Upper lobe of right lung (tissue), 1 donor: ENCODE measurements at regions not wholly inside any gene's neighbourhood (a gene's known extent, or its start where the extent isn't known, plus 50 kb on each side); places are given as distances from the start of the nearest gene placed in this dataset.

Experiments used
- ATAC-seq: fragments of 200-7000 bp; cut with Tn5 transposase; one replicate; pipeline ENCODE4 v1.9.1; 2020; ENCODE audit warnings: mild to moderate bottlenecking, moderate library complexity
- DNase-seq: peaks from one replicate; pipeline ENCODE4 v3.0.0-alpha.2; 2020
- H3K27ac ChIP-seq: fragments of 200-600 bp; one replicate; pipeline ENCODE4 v1.8.0; 2022
- H3K27me3 ChIP-seq: fragments of 200-600 bp; one replicate; pipeline ENCODE4 v1.8.0; 2022; ENCODE audit warnings: mild to moderate bottlenecking
- H3K36me3 ChIP-seq: fragments of 200-600 bp; one replicate; pipeline ENCODE4 v1.8.0; 2022
- H3K4me1 ChIP-seq: fragments of 200-600 bp; one replicate; pipeline ENCODE4 v1.8.0; 2022
- H3K4me3 ChIP-seq: fragments of 200-600 bp; one replicate; pipeline ENCODE4 v1.8.0; 2022; ENCODE audit warnings: mild to moderate bottlenecking
- H3K9me3 ChIP-seq: fragments of 200-600 bp; one replicate; pipeline ENCODE4 v1.8.0; 2022
- intact Hi-C: fragments of 100-400 bp; cut with DNase I; formaldehyde crosslinking; loops from one replicate; pipeline ENCODE4 v1.11.0; 2022
- TF ChIP-seq, protein P1 (sequence below): fragments of 200-600 bp; IDR thresholded peaks from one replicate; pipeline ENCODE4 v1.8.0; 2022; ENCODE audit warnings: antibody characterized with exemption
- donor health status: DM: no; HTN: yes; CAD: no; lungs with severe emphysema.

DNA sequence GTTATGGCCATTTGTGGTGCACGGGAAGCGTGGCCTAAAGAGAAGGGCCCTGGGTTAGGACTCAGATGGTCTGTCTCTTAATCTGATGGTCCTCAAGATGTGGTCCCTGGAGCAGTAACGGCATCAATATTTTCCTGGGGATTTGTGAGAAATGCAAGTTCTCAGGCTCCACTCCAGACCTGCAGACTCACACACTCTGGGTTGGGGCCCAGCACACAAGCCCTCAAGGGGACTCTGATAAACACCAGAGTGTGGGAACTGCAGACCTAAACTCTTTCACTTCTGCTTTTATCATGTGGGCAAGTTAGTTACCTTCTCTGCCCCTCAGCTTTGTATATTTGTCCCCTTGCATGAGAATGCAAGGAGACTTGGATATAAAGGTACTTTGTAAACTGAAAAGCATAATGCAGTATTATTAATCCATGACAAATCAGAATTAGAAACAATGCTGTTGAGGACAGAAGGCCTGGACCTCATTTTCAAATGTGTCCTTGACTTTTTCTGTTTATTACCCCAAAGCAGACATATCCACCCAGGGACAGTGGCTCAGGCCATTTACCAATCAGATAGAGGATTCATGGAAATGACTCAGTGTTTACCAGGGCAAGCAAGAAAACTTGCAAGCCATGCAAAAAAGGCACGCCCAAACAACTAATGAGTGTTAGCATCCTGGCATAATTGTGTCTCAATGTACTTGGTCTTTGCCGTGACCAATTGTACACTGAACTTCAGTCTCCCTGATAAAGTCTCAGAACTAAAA lies 157.0 kb downstream of the ASCL1 start:
- intact Hi-C loops, result no loop called here
- H3K36me3 ChIP-seq, result no peaks in the 10 kb centered on the region
- H3K4me1 ChIP-seq, result no peaks in the 10 kb centered on the region
- no peak overlapping the region for H3K27ac ChIP-seq
- TF ChIP-seq, protein P1, sequence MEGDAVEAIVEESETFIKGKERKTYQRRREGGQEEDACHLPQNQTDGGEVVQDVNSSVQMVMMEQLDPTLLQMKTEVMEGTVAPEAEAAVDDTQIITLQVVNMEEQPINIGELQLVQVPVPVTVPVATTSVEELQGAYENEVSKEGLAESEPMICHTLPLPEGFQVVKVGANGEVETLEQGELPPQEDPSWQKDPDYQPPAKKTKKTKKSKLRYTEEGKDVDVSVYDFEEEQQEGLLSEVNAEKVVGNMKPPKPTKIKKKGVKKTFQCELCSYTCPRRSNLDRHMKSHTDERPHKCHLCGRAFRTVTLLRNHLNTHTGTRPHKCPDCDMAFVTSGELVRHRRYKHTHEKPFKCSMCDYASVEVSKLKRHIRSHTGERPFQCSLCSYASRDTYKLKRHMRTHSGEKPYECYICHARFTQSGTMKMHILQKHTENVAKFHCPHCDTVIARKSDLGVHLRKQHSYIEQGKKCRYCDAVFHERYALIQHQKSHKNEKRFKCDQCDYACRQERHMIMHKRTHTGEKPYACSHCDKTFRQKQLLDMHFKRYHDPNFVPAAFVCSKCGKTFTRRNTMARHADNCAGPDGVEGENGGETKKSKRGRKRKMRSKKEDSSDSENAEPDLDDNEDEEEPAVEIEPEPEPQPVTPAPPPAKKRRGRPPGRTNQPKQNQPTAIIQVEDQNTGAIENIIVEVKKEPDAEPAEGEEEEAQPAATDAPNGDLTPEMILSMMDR, result no peak
- ATAC-seq, result no peak
- no peaks in the 10 kb centered on the region for H3K27me3 ChIP-seq
- H3K9me3 ChIP-seq, result no peaks in the 10 kb centered on the region
- H3K4me3 ChIP-seq, result no peak overlapping the region
- DNase-seq, result no peak

DNA sequence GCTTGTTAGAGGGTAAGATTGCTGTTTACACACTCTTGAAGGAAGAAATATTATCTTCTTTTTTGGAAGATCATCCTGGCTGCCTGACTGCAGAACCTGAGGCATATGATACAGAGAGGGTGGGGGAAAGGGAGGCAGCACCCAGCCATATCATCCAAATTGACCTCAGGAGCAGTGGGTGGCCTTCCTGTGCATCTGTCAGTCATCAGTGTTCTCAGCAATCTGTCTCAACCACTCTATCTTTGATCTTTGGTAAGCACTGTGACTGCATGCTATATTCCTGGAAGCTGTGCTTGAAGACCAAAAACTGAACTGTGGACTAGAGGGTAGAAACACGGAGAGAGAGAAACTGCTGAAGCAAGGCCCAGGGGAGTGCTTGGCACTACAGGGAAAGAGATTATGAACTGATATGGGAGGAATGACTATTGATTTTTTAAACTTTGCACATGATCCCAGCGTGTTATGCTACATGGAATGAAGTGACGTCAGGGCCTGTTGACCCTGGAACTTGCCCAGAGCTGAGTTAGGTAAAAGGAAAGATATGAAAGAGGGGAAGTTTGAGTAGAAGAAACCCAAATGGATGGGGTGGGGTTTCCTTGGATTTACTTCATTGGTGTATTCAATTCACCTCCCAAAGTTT lies 171.5 kb downstream of the ASCL1 start:
- DNase-seq (no peak), ATAC-seq (no peak)
- TF ChIP-seq, protein P1, result no peak
- Histone ChIP-seq H3K36me3 (no peaks in the 10 kb centered on the region), H3K4me3 (no peak overlapping the region), H3K27me3 (no peaks in the 10 kb centered on the region), H3K9me3 (no peaks in the 10 kb centered on the region), H3K27ac (no peak overlapping the region), H3K4me1 (no peaks in the 10 kb centered on the region)
- intact Hi-C loops, result no loop called here

DNA sequence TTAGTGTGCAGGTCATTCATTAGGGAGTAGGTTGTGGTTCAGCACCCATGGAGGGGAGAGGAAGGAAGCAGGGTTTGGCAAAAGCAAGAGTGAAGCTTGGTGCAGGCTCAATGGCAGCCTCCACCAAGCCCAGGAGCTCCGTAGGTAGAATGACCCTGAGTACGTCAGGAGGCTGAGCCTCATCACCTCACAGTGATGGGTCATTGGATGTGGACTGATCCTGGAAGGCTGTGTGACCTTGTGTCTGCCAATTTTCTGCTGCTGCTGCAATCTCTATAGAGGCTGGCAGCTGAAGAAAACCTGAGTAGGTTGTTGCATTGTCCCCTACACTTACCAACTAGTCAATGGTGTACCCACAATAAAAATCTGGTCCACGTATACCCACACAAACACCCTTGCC lies 173.1 kb downstream of the ASCL1 start:
- Histone ChIP-seq H3K27ac (no peak overlapping the region), H3K9me3 (peaks cover 4% of the 10 kb centered on the region), H3K27me3 (no peaks in the 10 kb centered on the region), H3K4me3 (no peak overlapping the region), H3K36me3 (no peaks in the 10 kb centered on the region), H3K4me1 (no peaks in the 10 kb centered on the region)
- intact Hi-C loops, result no loop called here
- no peak for ATAC-seq
- TF ChIP-seq, protein P1, result no peak
- no peak for DNase-seq

DNA sequence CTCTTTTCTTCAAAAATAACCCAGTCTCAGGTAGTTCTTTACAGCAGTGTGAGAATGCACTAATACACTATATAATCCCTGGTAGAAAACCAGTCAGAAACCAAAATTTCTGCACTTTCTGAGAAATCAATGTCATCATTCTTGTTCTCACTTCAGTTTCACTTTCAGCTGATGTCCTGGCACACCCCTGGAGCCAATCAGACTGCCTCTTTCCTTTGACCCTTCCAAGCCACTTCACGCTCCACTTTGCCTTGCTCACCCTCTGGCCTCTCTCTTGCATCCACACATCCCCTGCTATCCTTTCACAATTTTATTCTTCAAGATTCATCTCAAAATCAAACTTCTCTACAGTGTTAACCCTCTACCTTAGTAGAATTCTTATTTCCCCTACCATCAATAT lies 181.1 kb downstream of the ASCL1 start:
- Histone ChIP-seq H3K27me3 (no peaks in the 10 kb centered on the region), H3K4me1 (no peaks in the 10 kb centered on the region), H3K4me3 (no peak overlapping the region), H3K27ac (no peak overlapping the region), H3K36me3 (no peaks in the 10 kb centered on the region), H3K9me3 (peaks cover 4% of the 10 kb centered on the region)
- TF ChIP-seq, protein P1, result no peak
- intact Hi-C loops, result no loop called here
- no peak for ATAC-seq
- no peak for DNase-seq

DNA sequence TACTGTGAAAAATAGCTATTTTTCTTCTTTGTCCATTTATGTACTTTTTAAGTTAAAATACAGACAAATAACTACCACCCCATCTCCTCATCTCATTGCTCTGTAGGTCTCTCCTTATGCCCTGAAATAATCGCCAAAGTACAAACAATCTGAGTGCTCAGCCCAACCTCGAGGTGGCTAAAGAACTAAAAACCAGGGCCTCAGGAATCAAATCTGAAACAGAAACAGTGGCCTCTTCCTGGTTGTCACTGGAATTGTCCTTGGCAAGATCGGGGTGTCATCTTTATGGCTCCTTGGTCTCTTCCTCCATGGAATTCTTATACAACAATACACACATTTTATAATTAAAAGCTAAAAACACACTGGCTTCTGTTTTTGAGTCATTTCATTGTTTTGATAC lies 182.4 kb downstream of the ASCL1 start:
- Histone ChIP-seq H3K4me3 (no peak overlapping the region), H3K4me1 (no peaks in the 10 kb centered on the region), H3K36me3 (no peaks in the 10 kb centered on the region), H3K9me3 (no peaks in the 10 kb centered on the region), H3K27me3 (no peaks in the 10 kb centered on the region), H3K27ac (no peak overlapping the region)
- TF ChIP-seq, protein P1, result no peak
- intact Hi-C loops, result no loop called here
- no peak for DNase-seq
- ATAC-seq, result no peak
